ENCODE measurements at regions not wholly inside any gene's neighbourhood (a gene's known extent, or its start where the extent isn't known, plus 50 kb on each side); places are given as distances from the start of the nearest gene placed in this dataset.

- H3K4me3 Mint-ChIP-seq: no peak overlapping the region
- intact Hi-C loops (cut with micrococcal nuclease): no loop called here
- no peaks in the 10 kb centered on the region for H3K9me3 Mint-ChIP-seq
- no peak overlapping the region for H3K27ac Mint-ChIP-seq
- H3K36me3 Mint-ChIP-seq (ENCODE audit: low read depth): no peaks in the 10 kb centered on the region
- no peak for DNase-seq (ENCODE audit: low spot score)
- no peaks in the 10 kb centered on the region for H3K4me1 Mint-ChIP-seq (ENCODE audit: low read depth)
- no peaks in the 10 kb centered on the region for H3K27me3 Mint-ChIP-seq (ENCODE audit: insufficient read depth)
These were observed 132.6 kb upstream of the IRX4 start for GRCh38 chr5:2015124-2015848.

- H3K27me3 Mint-ChIP-seq (ENCODE audit: insufficient read depth): no peaks in the 10 kb centered on the region
- intact Hi-C loops (cut with micrococcal nuclease): no loop called here
- no peaks in the 10 kb centered on the region for H3K4me1 Mint-ChIP-seq (ENCODE audit: low read depth)
- no peaks in the 10 kb centered on the region for H3K9me3 Mint-ChIP-seq
- no peaks in the 10 kb centered on the region for H3K36me3 Mint-ChIP-seq (ENCODE audit: low read depth)
- no peak for DNase-seq (ENCODE audit: low spot score)
- H3K4me3 Mint-ChIP-seq: no peak overlapping the region
- no peak overlapping the region for H3K27ac Mint-ChIP-seq
These were observed 131.4 kb upstream of the IRX4 start for GRCh38 chr5:2014058-2014610.

GRCh38 chr5:2013301-2014057 is 130.8 kb upstream of the IRX4 start:
- no peak overlapping the region for H3K27ac Mint-ChIP-seq
- no peaks in the 10 kb centered on the region for H3K9me3 Mint-ChIP-seq
- H3K4me3 Mint-ChIP-seq: no peak overlapping the region
- no peaks in the 10 kb centered on the region for H3K27me3 Mint-ChIP-seq (ENCODE audit: insufficient read depth)
- DNase-seq (ENCODE audit: low spot score): no peak
- no peaks in the 10 kb centered on the region for H3K4me1 Mint-ChIP-seq (ENCODE audit: low read depth)
- H3K36me3 Mint-ChIP-seq (ENCODE audit: low read depth): no peaks in the 10 kb centered on the region
- intact Hi-C loops (cut with micrococcal nuclease): no loop called here

GRCh38 chr5:2012885-2013284 is 130.2 kb upstream of the IRX4 start:
- Mint-ChIP-seq H3K27me3 (ENCODE audit: insufficient read depth) (no peaks in the 10 kb centered on the region), H3K4me3 (no peak overlapping the region), H3K27ac (no peak overlapping the region), H3K4me1 (ENCODE audit: low read depth) (no peaks in the 10 kb centered on the region), H3K36me3 (ENCODE audit: low read depth) (no peaks in the 10 kb centered on the region), H3K9me3 (no peaks in the 10 kb centered on the region)
- DNase-seq (ENCODE audit: low spot score): no peak
- intact Hi-C loops (cut with micrococcal nuclease): no loop called here

- Mint-ChIP-seq H3K27me3 (ENCODE audit: insufficient read depth) (no peaks in the 10 kb centered on the region), H3K27ac (no peak overlapping the region), H3K4me3 (no peak overlapping the region), H3K36me3 (ENCODE audit: low read depth) (no peaks in the 10 kb centered on the region), H3K9me3 (no peaks in the 10 kb centered on the region), H3K4me1 (ENCODE audit: low read depth) (no peaks in the 10 kb centered on the region)
- DNase-seq (ENCODE audit: low spot score): no peak
- intact Hi-C loops (cut with micrococcal nuclease): no loop called here
These were observed 129.0 kb upstream of the IRX4 start for GRCh38 chr5:2011481-2012411.

DNA sequence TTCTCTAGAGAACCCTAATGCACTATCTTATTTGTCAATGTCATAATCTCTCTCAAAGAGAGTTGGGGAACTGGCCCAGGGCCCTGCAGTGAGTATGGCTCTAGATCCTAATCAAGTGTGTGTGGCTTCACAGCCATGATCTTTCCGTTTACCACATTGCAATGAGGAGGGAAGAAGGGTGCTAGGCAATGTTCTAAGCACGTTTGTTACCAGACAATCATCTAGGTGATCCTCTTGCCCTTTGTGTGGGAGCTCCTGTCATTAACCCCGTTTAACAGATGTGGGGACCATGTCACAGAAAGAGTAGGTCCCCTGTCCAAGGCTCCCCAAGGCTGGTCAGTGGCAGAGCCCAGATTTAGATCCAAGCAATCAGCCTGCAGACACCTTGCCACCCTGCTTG is 128.2 kb upstream of the IRX4 start:
- H3K9me3 Mint-ChIP-seq: no peaks in the 10 kb centered on the region
- no peaks in the 10 kb centered on the region for H3K4me1 Mint-ChIP-seq (ENCODE audit: low read depth)
- no peaks in the 10 kb centered on the region for H3K27me3 Mint-ChIP-seq (ENCODE audit: insufficient read depth)
- no peak for DNase-seq (ENCODE audit: low spot score)
- H3K36me3 Mint-ChIP-seq (ENCODE audit: low read depth): no peaks in the 10 kb centered on the region
- H3K4me3 Mint-ChIP-seq: no peak overlapping the region
- intact Hi-C loops (cut with micrococcal nuclease): no loop called here
- no peak overlapping the region for H3K27ac Mint-ChIP-seq

GRCh38 chr5:2009986-2010914 is 127.5 kb upstream of the IRX4 start:
- H3K27ac Mint-ChIP-seq: no peak overlapping the region
- no peaks in the 10 kb centered on the region for H3K27me3 Mint-ChIP-seq (ENCODE audit: insufficient read depth)
- no peaks in the 10 kb centered on the region for H3K9me3 Mint-ChIP-seq
- DNase-seq (ENCODE audit: low spot score): no peak
- H3K4me3 Mint-ChIP-seq: no peak overlapping the region
- H3K36me3 Mint-ChIP-seq (ENCODE audit: low read depth): no peaks in the 10 kb centered on the region
- intact Hi-C loops (cut with micrococcal nuclease): no loop called here
- H3K4me1 Mint-ChIP-seq (ENCODE audit: low read depth): no peaks in the 10 kb centered on the region

DNA sequence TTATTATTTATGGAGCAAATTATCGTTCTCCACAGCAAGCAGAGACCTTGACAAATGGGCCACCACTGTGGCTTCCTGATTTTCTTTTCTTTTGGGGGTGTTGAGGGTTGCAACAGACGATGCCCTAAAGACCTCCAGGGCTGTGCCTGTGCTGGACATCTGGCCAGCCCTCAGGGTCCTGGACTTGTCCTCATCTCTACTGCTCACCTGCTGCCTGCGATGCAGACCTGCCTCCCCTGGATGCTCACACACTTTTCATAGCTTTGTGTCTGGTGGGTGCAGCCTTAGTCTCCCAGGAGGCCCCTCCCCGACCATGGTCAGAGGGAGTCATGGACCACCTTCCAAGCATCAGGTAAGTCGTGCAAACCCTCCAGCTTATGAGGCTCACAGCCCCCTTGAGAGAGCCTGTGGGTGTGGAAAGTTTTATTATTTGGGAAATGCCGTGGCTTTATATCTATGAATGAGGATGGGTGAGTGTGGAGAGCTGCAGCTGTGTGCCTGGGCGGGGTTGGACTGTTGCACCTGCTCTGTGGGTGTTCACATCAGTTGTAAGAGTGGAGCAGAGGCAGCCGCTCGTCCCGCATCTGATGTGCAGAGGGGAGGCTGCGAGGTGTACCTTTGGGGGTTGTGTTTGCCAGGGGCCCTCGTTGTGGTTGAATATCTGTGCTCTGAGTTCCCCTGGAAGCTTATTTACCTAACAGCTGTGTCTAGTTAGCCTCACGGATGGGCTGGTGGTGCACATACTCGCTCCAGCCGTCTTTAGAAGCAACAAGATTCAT is 126.3 kb upstream of the IRX4 start:
- H3K27ac Mint-ChIP-seq: no peak overlapping the region
- DNase-seq (ENCODE audit: low spot score): no peak
- no peaks in the 10 kb centered on the region for H3K4me1 Mint-ChIP-seq (ENCODE audit: low read depth)
- H3K9me3 Mint-ChIP-seq: no peaks in the 10 kb centered on the region
- H3K4me3 Mint-ChIP-seq: no peak overlapping the region
- intact Hi-C loops (cut with micrococcal nuclease): no loop called here
- no peaks in the 10 kb centered on the region for H3K36me3 Mint-ChIP-seq (ENCODE audit: low read depth)
- H3K27me3 Mint-ChIP-seq (ENCODE audit: insufficient read depth): no peaks in the 10 kb centered on the region

DNA sequence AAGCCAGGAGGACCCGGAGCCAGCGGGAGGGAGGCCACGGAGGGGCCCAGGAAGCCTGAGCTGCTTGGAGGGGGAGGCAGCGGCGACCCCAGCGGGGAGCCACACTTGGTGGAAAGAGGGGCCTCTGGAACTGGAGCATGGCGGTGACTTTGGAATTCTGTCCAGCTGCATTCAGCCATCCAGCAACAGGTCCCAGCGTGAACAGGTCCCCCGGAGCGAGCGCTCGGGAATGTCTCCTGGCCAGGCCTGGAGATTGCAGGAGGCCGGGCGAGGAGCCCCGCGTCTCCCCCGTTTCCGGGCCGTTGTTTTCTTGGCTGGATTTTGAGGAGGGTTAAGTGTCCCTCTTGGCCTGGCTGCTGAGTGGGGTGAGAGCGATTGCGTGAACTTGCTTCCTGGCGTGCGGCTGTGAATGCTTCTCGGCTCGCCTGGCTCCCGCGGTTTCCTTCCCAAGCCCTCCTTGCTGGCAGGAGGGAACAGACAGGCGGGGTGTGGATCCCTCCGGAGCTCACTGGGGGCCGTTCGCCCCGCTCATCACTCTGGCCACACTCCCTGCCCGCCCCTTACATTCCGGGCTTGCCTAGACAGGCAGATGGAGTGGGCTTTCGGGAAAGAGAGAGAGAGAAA is 125.3 kb upstream of the IRX4 start:
- Mint-ChIP-seq H3K36me3 (ENCODE audit: low read depth) (no peaks in the 10 kb centered on the region), H3K4me3 (no peak overlapping the region), H3K27ac (no peak overlapping the region), H3K4me1 (ENCODE audit: low read depth) (no peaks in the 10 kb centered on the region), H3K27me3 (ENCODE audit: insufficient read depth) (no peaks in the 10 kb centered on the region), H3K9me3 (no peaks in the 10 kb centered on the region)
- intact Hi-C loops (cut with micrococcal nuclease): no loop called here
- DNase-seq (ENCODE audit: low spot score): no peak

- intact Hi-C loops (cut with micrococcal nuclease): no loop called here
- H3K27me3 Mint-ChIP-seq (ENCODE audit: insufficient read depth): no peaks in the 10 kb centered on the region
- H3K36me3 Mint-ChIP-seq (ENCODE audit: low read depth): no peaks in the 10 kb centered on the region
These were observed 124.8 kb upstream of the IRX4 start for GRCh38 chr5:2007496-2007877.

GRCh38 chr5:2006971-2007291 is 124.2 kb upstream of the IRX4 start:
- Mint-ChIP-seq H3K27ac (no peak overlapping the region), H3K9me3 (no peaks in the 10 kb centered on the region), H3K27me3 (ENCODE audit: insufficient read depth) (no peaks in the 10 kb centered on the region), H3K36me3 (ENCODE audit: low read depth) (no peaks in the 10 kb centered on the region), H3K4me3 (no peak overlapping the region), H3K4me1 (ENCODE audit: low read depth) (no peaks in the 10 kb centered on the region)
- no peak for DNase-seq (ENCODE audit: low spot score)
- intact Hi-C loops (cut with micrococcal nuclease): no loop called here

More at GRCh38 chr5:2007496-2007877, 124.8 kb upstream of the IRX4 start:
- no peak overlapping the region for H3K27ac Mint-ChIP-seq
- no peaks in the 10 kb centered on the region for H3K9me3 Mint-ChIP-seq
- no peaks in the 10 kb centered on the region for H3K4me1 Mint-ChIP-seq (ENCODE audit: low read depth)
- H3K4me3 Mint-ChIP-seq: no peak overlapping the region
- no peak for DNase-seq (ENCODE audit: low spot score)
